SH-SY5Y (cell line): ENCODE measurements at regions not wholly inside any gene's neighbourhood (a gene's known extent, or its start where the extent isn't known, plus 50 kb on each side); places are given as distances from the start of the nearest gene placed in this dataset.

Source experiments
- GATA2 ChIP-seq: IDR thresholded peaks from 2 replicates; pipeline ENCODE4 v1.6.1; 2011; ENCODE audit warnings: mild to moderate bottlenecking, low read depth, low read length
- GATA3 ChIP-seq: IDR thresholded peaks from 2 replicates; pipeline ENCODE4 v1.6.1; 2011; ENCODE audit warnings: low read depth, mild to moderate bottlenecking, low read length, moderate library complexity

DNA sequence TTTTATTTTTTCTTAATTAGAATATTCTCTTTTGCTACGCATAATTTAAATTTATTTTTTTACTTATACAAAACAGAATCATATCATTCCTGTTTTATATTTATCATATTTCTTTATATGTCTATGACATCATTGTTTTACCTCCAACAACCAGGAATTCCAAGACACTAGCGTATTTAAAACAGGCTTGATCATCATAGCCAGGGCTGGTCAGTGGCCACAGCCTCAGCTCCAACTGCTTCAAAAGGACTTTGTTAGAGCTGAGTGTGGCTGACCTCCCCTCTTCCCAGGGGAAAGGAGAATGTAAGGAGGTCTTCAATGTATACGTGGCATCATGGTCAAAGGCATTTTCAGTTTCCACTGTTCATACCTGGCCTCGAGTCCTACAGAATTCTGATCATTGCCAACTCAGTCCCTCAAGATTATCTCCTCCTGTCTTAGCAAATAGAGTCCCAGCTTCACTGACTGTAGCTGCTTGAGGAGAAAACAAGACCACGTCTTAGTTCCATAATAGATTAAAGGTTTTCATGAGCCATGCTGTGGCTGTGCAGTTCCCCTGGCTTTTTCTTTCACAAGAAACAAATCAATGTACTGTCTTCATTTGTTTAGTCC is 444.0 kb downstream of the PTPRC start:
- no peak for TF ChIP-seq GATA2
- no peak for TF ChIP-seq GATA3

DNA sequence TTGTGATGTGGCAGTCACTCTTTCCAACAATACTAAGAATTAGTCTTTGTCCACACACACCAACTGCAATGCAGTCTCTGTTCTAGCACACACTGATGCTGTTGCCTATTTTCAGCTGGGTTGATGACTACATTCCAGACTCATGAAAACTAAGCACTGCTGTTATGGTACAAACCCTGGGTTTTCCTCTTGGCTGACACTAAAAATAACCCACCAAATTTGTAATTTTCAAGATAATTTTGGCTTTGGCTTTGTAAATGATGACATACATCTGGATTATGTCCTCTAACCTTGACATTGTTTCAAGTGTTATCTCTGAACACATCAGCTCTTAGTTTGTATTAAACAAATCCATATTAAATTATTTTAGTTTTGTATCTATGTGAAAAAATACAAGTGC is 444.8 kb downstream of the PTPRC start:
- TF ChIP-seq GATA3 (peak; percentile 73), GATA2 (peak; percentile 24; the same call in 1 of the 2 replicates)

DNA sequence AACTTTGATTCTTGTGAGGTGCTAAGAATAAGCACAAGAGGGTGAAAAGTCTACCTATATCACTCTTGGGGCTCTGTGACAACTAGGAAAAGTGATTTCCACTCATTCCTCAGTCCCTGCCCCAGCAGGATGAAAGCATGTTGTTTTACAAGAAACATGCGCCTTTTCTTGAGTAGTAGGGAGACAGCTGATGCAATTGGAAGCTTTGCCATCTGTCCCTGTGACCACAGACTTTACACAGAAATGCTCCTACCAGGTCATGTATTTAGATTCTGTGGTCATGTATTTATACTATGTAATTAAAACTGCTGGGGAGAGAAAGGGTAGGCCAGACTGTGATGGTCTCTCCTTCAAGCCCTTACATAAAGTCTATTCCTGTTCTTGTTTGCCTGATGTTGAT is 445.5 kb downstream of the PTPRC start:
- TF ChIP-seq GATA3 (no peak), GATA2 (no peak)

DNA sequence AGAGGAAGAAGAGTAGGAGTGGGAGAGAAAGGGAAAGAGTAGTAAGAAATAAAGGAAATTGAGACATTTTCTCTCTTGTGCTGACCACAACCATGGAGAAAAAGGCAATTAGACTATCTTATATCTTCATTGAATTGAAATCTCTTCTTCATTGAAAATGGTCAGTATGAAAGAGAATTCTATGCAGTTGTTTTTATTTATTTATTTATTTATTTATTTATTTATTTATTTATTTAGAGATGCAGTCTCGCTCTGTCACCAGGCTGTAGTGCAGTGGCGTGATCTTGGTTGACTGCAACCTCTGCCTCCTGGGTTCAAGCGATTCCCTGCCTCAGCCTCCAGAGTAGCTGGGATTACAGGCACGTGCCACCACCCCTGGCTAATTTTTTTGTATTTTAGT is 447.1 kb downstream of the PTPRC start:
- TF ChIP-seq GATA2 (no peak), GATA3 (no peak)

DNA sequence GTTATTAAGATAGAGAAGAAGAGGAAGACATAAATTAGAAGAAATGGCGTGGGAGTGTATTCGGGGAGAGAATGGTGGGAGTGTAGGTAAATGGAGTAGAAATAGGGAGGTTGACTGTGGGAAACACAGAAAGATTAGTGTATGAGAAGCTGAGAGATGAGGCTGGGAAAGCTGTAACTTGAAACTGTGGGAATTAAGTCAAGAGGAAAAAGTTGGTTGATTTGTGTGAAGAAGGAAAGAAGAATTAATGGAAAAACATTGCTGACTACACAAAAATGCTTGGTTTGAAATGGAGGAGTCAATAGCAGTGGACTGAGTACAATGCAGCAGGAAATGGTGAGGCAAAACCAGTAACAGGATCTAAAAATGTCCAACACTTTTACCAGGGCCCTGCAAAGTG is 448.3 kb downstream of the PTPRC start:
- TF ChIP-seq GATA2 (no peak), GATA3 (no peak)

DNA sequence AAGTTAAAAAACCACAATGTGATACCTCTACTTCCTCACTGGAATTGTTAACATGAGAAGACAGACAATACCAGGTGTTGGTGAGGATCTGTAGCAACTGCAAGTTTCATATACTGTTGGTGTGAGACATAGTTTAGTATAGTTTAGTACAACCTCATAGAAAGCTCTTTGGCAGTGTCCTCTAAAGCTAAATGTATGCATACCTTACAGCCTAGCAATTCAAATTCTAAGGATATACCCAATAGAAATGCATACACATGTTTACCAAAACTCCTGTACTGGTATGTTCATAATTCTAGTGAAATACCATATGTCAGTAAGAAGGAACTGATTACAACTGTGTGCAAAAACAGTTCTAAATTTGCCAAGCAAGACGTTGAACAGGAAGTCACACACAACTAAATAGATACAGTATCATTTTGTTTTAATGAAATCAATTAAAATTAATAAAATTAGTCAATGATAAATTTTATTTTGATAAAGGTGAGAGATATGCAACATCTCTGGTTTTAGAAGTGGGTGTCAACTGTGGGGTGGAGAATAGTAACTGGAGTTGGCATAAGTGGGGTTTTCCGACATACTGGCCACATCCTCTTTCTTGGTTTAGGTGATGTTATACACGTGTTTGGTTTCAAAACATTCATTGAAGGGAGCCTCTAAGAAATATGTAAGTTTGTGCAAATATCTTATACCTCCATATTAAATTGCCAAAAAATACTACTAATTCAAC is 450.7 kb downstream of the PTPRC start:
- TF ChIP-seq GATA3: no peak
- no peak for TF ChIP-seq GATA2

DNA sequence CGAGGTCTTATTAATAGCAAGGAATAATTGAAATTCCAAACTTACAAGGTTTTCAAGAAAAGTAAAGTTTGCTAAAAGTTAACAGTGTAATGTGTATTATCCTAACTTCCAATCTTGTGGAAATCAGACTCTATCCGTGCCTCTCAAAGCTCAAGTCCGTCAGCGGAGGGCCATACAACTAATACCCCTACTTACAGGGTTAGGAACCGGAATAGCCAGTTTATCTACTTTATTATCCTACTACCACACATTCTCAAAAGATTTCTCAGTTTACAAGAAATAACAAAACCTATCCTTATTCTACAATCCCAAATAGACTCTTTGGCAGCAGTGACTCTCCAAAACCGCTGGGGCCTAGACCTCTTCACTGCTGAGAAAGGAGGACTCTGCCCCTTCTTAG is 457.8 kb downstream of the PTPRC start:
- TF ChIP-seq GATA3 (no peak), GATA2 (no peak)

DNA sequence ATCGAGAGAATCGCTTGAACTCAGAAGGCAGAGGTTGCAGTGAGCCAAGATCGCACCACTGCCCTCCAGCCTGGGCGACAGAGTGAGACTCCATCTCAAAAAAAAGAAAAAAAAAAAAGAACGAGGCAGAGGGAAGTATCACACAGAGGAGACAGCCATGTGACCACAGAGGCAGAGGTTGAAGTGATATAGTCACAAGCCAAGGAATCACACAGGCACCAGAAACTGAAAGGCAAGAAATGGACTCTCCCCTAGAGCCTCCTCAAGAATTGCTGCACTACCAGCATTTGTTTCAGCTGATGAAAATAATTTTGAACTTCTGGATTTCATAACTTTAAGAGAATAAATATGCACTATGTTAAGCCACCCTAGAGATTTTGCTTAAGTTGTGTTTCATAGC is 459.6 kb downstream of the PTPRC start:
- TF ChIP-seq GATA3 (no peak), GATA2 (no peak)

DNA sequence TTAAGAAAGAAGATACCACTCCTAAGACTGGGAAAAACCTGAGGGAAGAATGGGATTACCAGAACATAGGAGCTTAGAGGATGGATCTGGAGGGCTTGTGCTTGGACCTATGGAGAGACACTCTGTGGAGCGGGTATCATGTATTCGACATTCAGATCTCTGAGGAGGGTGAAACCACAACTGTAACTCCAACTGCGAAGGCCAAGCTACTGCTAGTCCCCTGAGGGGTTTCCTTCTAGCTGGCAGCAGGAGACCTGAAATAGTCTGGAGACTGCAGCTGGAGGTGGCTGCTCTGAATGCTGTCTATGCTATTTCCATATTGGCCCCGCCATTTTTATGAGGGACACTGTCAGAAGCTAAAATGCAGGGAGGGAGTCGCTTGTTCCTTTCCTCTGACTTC is 462.3 kb downstream of the PTPRC start:
- TF ChIP-seq GATA2: no peak
- TF ChIP-seq GATA3: no peak

DNA sequence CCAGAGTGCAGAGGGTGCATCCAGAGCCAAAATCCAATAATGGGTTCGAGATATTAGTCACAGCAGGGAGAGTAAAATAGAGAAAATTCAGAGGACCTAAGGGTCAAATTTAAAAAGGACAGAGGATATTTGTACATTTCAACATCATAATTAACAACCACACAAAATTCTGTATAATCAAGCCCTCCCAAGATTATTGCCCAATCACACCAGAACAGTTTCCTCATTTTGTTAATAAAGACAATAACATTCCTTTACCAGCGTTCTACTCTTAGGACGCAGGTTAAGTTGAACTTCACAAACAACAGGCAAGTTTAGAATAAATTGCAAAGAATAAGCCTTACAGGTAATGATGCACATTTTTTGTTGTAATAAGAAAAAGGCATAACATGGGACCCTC is 462.8 kb downstream of the PTPRC start:
- TF ChIP-seq GATA3 (no peak), GATA2 (no peak)

DNA sequence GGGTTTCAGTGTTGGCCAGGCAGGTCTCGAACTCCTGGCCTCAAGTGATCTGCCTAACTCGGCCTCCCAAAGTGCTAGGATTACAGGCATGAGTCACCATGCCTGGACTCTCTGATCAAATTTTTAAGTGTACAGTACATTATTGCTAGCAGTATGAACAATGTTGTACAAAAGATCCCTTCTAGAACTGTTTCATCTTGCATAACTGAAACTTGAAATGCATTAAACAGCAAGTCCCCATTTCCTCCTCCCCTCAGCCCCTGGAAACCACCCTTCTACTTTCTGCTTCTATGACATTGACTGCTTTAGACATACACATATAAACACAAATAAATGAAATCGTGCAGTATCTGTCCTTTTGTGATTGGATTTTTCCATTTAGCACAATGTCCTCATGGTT is 463.4 kb downstream of the PTPRC start:
- TF ChIP-seq GATA3: no peak
- no peak for TF ChIP-seq GATA2

DNA sequence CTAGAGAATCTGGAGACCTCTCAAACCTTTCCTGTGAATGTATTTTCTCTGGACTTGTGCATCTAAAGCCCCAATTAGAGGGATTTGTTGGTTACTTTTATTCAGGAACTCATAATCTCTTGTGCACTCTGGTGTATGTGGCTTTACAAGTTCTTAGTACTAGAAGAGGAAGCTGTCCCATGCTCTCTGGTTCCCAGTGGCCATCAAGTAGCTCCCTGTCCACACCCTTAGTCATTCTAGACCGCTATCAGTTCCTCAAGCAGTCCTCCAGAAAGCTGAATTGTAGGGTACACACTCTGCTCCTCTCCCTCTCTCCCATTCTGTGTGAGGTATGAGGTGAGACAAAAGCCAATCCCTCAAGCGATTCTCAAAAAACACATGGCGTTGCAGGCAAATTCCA is 470.3 kb downstream of the PTPRC start:
- no peak for TF ChIP-seq GATA2
- TF ChIP-seq GATA3: no peak

DNA sequence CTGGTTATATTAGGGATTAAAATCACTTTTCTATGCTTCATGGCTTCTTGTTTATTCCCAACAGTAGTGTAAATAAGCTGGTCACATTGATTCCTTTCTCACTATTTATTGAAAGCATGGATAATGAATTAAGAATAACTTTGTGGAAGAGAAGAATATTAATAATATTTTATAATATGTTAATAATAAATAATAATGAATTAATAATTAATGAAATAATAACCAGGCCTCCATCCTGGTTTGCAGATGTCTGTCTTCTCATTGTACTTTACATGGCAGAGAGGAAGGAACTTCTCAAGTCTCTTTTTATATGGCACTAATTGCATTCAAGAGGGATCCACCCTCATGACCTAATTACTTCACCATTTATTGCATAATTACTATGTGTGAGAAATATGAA is 473.5 kb downstream of the PTPRC start:
- TF ChIP-seq GATA2 (no peak), GATA3 (no peak)

DNA sequence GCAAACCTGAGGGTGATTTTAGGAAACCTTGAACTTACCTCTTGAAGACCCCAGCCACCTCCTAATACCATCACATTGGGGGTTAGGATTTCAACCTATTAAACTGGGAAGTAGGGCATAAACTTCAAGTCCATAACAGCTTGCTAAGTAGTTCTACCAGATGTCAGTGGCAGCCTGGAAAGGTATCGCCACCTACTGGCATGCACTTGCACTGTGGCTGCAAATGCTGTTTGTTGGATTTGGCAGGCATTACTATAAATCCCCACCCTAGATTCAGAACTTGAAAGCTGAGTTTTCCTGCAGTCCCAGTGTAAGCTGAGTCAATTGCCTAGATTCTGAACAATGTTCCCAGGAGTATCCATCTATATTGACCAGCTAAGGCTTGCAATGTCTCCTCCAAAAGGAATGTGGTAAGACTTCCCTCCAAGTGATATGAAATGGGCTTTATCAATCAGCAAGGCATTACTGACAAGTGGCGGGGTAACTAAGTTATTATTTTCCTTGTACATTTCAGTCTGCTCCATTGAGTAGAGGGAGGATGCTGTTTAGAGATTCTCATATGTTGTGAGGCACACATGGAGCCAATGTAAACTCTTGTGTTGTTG is 474.5 kb downstream of the PTPRC start:
- TF ChIP-seq GATA2: no peak
- no peak for TF ChIP-seq GATA3

DNA sequence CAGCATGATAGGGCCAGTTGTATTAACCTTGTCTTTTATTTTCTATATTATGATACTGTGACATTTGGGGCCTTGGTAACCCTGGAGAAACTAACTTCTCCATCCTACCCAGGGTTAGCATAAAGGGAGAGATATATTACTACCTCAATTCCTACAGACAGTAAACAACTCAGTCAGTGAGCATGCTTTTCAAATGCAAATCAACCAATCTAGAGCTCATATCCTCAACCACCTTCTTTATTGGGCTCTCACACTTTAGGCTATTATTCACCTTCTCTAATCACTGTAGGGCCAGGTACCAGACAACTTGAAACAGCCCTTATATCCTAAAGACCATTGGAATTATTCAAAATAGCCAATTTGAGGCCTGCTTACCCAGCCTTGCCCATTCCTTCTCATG is 477.6 kb downstream of the PTPRC start:
- TF ChIP-seq GATA2: no peak
